ENCODE measurements at regions not wholly inside any gene's neighbourhood (a gene's known extent, or its start where the extent isn't known, plus 50 kb on each side); places are given as distances from the start of the nearest gene placed in this dataset.

- DNase-seq = peak; percentile 57
These were observed 52.1 kb downstream of the MPP7 start for GRCh38 chr10:28250782-28251181.

- DNase-seq = no peak
These were observed 52.5 kb downstream of the MPP7 start for GRCh38 chr10:28250358-28250757.

- no peak for DNase-seq
These were observed 53.4 kb downstream of the MPP7 start for GRCh38 chr10:28249512-28249911.

- no peak for DNase-seq
These were observed 54.8 kb downstream of the MPP7 start for GRCh38 chr10:28248092-28248491.

GRCh38 chr10:28246023-28246422, 56.8 kb downstream of the MPP7 start:
- no peak for DNase-seq

- no peak for DNase-seq
These were observed 58.9 kb downstream of the MPP7 start for GRCh38 chr10:28243923-28244322.

- DNase-seq = no peak
These were observed 60.2 kb downstream of the MPP7 start for GRCh38 chr10:28242555-28243204.

- DNase-seq = peak; percentile 63
These were observed 61.0 kb downstream of the MPP7 start for GRCh38 chr10:28241741-28242399.

GRCh38 chr10:28240400-28240799, 62.5 kb downstream of the MPP7 start:
- DNase-seq = no peak

- DNase-seq = no peak
These were observed 66.3 kb downstream of the MPP7 start for GRCh38 chr10:28236591-28236990.

- DNase-seq = no peak
These were observed 82.1 kb downstream of the MPP7 start for GRCh38 chr10:28220811-28221210.

- DNase-seq = no peak
These were observed 83.6 kb downstream of the MPP7 start for GRCh38 chr10:28219251-28219650.

- DNase-seq = peak; percentile 28
These were observed 85.0 kb downstream of the MPP7 start for GRCh38 chr10:28217848-28218247.

GRCh38 chr10:28215930-28216329, 86.9 kb downstream of the MPP7 start:
- DNase-seq = no peak

GRCh38 chr10:28214219-28214618, 88.6 kb downstream of the MPP7 start:
- DNase-seq = no peak

GRCh38 chr10:28211759-28212158, 91.1 kb downstream of the MPP7 start:
- DNase-seq = no peak

- no peak for DNase-seq
These were observed 95.1 kb downstream of the MPP7 start for GRCh38 chr10:28207799-28208198.

GRCh38 chr10:28202941-28203352, 99.9 kb downstream of the MPP7 start:
- no peak for DNase-seq

GRCh38 chr10:28201410-28202400, 101.2 kb downstream of the MPP7 start:
- DNase-seq = no peak

- DNase-seq = no peak
These were observed 102.1 kb downstream of the MPP7 start for GRCh38 chr10:28200775-28201174.

- DNase-seq = no peak
These were observed 102.9 kb downstream of the MPP7 start for GRCh38 chr10:28199941-28200340.

- DNase-seq = no peak
These were observed 112.7 kb downstream of the MPP7 start for GRCh38 chr10:28190196-28190595.

GRCh38 chr10:28188526-28188925, 114.3 kb downstream of the MPP7 start:
- DNase-seq = no peak

Data from kidney glomerular epithelial cell (primary cell).